NCI-H187 (cell line): ENCODE measurements at regions not wholly inside any gene's neighbourhood (a gene's known extent, or its start where the extent isn't known, plus 50 kb on each side); places are given as distances from the start of the nearest gene placed in this dataset.

ENCODE experiments used
- DNase-seq, 2 experiments: peaks; one replicate each; lab custom pipeline; 2025; lab: John Stamatoyannopoulos, UW

DNA sequence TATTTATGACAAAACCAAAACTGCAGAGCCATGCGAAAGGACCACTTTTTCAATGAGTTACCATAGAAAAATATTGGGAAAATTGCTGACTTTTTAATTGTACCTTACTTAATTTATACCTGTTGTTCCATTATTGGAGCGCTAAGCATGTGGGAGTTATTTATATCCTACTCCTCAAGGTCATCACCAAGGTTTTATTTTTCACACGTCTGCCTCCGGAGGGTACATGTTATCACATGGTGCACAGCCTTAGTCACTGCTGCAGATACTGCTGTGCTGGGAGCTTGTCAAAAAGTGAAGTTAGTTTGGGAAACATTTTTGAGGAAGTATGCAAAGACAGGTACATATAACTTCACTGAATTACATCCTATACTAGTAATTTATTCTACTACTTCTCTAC lies 1444.3 kb downstream of the AACS start:
- no peak for DNase-seq

DNA sequence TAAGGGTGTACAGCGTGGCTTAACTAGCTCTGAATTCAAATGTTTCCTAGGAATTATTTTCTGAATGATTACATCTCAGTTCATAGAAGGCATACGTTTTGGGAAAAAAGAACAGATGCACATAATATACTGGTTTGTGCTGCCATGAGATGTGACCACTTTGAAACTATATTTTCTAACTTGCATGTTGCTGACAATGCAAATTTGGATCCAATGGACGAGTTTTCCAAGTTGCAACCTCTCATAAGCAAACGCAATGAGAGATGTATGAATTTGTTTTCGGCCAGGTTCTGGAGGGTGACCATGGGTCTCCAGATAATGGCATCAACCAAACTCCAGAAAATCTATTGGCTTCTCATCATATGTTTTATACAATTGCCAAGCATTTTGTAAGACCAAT lies 1445.4 kb downstream of the AACS start:
- no peak for DNase-seq

DNA sequence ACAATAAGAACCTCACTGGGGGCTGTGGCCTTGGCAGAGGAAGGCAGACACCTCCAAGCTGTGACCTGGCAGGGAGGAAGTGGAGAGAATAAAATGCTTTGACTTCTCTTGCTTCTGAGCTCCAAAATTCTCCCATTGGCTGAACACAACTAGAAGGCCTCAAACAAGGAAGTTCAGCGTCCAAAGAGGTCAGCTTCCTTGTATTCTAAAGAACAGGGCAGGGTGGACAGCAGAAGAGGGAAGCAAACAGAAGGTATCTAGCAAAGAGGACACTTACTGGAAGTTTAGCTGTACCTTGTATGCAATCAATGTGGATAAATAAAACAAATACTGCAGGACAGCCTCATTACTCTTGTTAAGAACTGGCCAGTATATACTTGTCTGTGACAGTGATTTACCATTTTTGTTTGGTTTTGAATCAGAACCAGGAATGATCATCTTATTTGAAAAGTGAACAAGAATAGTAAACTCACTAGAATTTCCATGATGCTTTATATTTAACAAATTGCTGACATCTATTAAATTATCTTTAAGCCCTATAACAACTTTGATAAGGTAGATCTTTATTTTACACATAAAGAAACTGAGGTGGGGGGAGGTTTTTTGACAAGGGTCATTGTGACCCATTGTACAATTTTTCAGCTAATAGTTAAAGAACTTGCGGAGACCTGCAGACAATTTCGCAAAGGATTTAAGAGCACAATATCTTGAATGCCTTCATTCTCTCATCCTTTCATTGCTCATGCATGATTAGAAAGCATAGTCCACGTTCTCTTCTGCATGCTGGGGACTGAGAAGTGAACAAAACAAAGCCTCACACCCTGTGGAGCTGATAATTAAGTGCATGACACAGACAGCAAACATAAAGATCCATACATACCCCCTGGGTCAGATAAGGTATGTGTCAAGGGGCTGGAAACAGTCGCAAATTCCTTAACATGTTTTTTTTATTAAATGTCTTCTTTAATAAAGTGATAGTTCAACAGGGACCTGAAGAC lies 1448.0 kb downstream of the AACS start:
- DNase-seq, result no peak

DNA sequence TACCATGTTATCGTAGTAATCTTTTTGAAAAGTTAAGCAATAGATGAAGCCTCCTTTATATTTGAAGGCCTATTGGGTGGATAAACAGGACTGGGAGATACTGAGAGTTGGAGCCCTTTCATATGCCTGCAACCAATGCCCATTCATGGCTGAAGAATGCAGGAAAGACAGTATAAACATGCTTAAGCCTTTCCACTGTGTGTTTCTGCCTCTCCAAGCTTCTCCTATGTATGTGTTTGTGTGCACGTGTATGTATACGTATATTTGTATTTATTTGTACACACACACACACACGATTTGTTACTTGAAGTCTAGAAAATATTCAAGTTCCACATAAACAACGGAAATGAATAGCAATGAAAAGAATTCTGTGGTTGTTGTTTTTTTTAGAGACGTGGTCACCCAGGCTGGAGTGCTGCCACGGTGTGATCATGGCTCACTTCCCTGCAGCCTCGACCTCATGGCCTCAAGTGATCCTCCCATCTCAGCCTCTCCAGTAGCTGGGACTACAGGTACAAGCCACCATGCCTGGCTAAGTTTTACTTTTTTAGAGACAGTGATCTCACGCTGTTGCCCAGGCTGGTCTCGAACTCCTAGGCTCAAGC lies 1453.5 kb downstream of the AACS start:
- DNase-seq, result no peak

DNA sequence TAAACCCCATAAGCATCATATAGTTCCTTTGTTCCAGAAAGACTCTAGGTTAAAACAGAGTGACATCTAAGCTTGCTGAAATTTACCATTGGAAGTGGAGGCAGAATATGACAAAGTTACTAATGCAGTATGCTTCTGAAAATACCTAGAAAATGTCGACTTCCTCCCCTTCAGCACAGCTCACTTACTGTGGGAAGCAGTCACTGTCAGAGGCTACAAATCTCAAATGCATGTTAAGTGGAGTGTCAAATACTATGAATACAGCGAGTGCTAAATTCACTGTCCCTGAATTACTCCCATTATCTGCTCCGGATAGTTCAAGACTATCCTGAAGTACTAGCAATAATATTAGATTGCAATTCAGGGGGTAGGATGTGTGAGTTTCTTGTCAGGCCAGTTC lies 1454.6 kb downstream of the AACS start:
- no peak for DNase-seq

DNA sequence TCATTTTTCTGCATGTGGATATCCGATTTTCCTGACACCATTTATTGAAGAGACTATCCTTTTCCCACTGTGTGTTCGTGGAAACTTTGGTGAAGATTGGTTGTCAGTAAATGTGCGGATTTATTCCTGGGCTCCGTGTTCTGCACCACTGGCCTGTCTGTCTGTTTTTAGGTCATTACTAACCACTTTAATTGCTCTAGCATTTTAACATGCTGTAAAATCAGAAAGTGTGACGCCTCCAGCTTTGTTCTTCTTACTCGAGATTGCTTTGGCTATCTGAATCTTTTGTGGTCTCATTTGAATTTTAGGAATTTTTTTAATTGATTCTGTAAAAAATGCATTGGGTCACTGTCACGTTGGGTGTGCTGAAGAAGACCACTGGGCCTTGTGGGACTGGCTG lies 1458.7 kb downstream of the AACS start:
- DNase-seq, result no peak

DNA sequence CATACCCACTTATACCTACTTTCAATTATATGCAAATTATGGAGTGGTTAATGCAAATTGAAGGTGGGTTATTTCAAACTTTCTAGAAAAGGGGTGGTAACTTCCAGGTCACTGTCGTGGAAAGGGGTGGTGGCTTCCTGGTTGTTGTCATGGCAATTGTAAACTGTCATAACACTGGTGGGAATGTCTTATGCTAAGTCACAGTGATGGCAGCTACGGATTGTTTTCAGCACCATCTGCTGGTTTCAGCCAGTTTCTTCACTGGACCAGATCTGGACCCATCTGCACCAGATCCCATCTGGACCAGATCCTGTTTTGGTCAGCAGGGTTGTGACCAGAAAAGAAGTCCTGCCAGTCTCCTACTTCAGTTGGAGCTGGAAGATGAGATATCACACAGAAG lies 1469.3 kb downstream of the AACS start:
- DNase-seq, result no peak

DNA sequence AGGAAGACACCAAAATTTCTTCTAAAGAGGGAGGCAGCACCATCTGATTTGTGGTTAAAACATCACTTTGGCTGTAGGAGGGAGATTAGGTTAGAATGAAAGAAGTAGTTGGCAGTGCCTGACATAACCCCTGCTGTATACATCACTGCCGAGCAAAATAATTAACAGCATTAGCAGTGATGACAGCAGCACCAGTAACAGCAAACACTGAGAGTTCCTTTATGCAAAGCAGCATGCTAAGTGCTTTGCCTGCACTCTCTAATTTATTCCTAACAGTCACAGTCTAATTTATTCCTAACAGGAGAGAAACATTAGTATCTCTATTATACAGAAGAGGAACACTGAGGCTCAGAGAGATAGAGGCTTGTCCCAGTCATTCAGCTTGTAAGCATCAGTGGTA lies 1469.7 kb downstream of the AACS start:
- no peak for DNase-seq

DNA sequence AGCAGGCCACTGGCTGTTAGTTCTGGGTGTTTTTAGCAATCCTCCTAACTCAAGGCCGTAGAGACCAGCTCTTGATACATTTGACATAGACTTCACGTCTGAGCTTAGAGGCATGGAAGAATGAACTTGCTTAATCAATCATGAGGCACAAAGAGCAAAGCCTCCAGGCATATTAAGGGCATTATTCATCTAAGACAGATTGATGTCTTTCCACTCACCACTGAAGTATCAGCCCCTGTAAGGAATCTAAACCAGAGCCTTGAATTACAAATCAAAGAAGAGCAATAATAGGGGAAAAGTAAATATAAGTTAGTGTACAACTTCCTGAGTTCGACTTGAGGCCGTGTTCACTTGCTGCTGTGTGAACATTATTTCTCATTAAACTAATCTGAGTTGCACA lies 1470.7 kb downstream of the AACS start:
- no peak for DNase-seq

DNA sequence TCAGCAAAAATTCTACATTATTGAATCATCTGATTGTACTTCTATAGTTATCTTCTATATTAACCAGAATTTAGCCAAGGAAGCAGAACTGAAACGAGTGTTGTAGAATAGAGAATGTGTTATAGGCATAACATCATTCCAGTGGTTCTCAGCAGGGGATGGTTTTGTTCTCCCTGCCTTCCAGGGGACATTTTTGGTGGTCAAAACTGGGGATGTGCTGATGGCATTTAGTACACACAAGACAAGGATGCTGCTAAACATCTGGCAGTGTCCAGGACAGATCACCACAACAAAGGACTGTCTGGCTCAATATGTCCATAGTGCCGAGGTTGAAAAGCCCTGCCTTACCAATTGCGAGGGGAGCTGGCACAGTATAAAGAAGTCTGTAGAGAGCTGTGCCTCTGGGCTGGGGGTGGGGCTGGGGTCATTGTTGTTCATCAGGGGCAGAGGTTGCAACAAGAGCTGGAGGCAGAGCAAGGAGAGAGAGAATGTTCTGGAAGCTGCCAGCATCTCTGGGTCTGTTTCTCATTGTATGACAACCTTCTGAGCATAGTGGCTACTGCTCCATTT lies 1472.8 kb downstream of the AACS start:
- no peak for DNase-seq

DNA sequence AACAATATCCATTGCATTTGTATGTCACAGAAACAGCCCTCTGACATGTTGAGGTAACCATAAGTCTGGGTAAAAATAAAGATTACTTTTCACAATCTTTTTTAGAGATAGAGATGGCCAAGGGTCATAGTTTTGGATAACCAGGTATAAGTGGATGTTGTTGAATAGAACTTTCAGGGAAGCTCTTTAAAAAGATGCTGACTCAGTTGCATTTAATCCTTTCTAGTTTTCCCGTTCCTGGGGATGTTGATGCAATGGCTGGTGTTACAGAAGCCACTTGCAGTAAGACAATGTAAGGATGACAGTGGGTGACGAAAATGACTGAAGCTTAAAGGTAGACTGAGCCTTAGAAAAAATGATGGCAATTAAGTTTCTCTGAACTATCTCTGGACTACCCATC lies 1473.7 kb downstream of the AACS start:
- DNase-seq, result no peak

DNA sequence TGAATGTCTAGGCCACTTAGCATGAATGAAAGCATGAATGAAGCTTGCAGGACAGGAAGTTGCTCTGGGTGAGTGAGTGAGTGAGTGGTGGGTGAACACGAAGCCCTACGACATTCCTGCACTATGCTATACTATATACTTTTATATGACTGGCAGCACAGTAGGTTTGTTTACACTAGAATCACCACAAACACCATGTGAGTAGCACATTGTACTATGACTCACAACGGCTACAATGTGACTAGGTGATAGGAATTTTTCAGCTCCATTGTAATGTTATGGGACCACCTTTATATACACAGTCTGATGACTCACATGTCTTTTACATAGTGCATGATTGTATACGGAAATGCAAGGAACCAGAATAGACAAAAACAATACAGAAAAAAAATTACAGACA lies 1480.2 kb downstream of the AACS start:
- no peak for DNase-seq

DNA sequence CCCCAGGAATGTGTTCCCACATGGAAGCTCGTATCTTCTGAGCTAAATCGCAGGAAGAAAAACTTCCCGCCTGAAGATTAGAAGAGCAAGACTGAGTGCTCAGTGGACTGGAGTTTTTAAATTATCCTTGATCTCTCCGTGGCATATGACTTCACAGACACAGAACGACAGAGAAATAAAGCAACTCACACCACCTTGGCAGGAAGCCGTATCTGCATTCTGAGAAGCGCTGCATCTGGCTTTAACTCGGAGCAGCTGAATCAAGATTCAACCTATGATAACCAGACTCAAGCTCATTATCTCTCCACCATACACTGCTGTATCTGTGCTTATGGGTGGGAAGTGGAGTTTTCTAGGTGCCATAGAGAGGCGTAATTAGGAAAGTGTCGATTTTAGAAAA lies 1482.7 kb downstream of the AACS start:
- DNase-seq, result no peak

DNA sequence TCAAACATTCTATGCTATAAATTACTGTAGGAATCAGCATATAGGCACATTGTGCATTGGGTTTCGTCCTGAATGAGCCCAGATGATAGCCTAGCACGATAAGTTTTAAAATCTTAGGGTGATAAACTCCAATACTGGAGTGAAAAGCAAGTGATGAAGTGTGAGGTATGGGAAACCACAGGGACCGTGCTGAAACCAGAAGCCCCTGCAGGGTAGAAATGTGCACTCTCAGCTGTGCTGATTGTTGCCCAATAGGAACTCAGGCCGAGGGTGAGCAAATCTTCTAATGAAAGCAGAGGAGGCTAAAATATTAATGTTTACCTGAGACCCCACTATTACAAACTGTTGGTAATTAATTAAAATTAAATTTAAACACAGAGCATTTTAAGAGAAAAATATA lies 1486.6 kb downstream of the AACS start:
- no peak for DNase-seq

DNA sequence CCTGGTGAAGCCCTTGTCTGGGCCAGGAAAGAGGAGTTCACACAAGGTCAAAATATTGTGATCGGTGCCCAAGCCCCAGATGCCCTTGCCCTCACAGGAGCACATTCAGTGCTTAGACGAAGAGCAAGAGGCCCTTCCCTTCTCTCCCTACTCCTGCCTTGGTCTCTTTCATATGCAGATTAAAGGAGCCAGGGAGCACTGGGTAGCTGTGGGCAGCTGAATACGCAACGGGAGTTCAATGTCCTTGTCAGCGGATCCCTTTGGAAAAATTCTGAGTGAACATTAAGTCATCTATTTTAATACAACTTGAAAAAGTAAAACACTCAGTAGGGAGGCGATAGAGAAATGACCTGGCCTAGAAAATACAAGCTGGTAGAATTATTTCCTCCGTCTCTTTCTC lies 1489.4 kb downstream of the AACS start:
- DNase-seq, result no peak

DNA sequence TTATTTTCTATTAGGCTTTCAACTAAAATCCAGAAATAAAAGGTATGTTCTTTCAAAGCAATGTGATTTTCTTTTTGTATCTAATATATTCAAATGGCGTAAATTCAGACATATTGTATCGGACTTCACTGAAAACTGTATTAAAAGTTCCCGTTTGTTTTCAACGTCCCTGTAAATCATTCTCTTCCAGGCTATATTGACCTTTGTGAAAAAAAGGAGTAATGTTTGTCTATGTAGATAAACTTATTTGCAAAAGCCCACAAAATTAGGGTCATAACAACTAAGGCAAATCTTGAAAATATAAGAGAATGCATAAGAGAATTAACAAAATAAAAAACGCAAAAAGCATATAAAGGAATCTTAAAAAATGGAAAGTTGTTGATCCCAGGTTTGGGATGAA lies 1492.4 kb downstream of the AACS start:
- DNase-seq, result no peak

DNA sequence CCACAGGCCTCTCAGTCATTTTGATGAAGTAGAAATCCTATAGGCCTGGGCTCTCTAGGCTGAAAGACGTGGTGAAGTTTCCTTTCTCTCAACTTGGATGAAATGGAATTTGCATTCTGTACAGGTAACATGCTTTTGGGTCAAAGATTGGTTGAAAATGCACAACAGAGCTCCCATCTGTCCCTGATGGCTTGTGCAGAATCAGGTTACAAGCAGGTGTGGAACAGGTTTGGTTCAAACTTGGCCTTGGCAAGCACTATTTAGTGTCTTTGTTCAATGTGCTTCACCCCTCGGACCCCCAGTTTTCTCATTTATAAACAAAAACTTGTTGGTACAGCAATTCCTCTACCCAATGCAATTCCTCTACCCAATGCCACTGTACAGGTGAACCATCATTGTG lies 1493.0 kb downstream of the AACS start:
- DNase-seq, result no peak

DNA sequence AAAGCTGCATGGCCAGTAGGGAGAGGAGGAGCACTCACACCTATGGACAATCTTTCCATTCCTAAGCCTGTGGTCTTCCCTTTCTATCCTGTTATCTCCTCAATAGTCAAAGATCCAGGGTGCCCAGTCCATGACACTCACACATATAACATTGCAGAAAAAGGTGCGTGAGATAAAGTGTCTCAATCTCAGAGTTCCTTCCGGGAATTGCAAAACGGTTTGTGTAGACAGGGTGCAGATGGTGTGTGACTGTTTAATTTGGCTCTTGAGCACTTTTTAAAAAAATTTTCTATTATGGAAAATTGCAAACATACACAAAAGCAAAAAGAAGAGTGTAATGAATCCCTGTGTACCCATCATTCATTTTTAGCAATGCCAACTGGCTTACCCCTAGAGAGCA lies 1493.6 kb downstream of the AACS start:
- no peak for DNase-seq

DNA sequence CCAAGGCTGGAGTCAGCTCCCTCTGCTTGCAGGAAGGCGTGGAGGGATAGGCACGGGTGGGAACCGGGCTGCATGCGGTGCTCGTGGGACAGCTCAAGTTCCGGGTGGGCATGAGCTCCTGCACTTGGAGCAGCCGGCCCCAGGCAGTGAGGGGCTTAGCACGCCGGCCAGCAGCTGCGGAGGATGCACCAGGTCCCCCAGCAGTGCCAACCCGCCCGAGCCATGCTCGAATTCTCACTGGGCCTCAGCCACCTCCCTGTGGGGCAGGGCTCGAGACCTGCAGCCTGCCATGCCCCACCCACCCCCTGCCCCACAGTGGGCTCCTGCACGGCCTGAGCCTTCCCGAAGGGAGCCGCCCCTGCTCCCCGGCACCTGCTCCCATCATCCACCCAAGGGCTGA lies 1501.8 kb downstream of the AACS start:
- DNase-seq, result no peak

DNA sequence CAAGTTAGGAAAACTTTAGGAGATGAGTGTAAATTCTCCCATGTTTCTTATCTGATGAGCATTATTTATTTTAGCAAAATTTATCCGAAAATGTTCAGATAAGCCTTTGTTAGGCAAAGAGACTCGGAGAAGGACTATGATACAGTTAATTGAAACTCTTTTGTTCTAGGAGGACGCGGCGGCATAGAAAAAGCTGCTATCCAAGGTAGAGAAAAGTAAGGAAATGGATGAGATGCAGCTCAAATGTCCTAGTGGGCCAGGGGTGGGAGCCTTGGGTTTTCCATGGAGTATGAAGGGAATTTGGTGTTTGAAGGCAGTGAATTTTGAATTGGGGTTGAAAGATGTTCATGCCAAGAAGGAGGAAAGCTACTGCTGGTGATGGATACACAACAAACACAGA lies 1504.5 kb downstream of the AACS start:
- no peak for DNase-seq

DNA sequence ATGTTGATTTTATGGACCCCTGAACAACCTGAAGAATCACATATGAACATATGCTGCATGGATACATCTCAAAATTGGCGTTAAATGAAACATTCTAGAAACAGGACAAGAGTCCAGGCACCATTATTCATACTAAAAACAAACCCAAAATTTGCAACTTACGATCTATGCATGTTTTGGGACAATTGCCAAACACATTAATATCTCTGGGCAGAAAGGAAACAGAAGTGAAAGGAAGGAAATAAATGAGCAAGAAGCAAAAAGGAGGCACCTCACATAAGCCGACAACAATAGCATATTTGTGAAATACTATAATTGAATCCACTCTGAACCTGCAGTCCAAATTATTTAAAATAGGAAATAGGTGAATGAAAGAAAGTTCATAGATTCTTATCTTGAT lies 1505.3 kb downstream of the AACS start:
- DNase-seq, result no peak

DNA sequence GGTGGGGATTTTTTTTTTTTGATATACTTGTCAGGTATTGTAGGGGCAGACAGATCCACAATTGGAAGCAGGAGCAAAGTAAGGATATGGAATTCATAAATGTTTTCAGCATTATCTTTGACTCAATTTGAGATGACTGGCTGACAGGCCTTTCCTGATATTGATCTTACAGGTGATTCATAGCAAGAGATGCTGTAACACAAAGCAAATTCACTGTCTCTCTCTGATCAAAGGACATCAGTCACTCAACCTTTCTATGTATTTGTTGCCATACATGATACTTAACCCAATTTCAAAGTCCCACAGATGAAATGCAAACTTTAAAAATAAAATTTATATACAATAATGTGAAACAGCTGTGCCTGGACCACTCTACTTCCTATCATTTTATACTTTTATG lies 1506.9 kb downstream of the AACS start:
- DNase-seq, result no peak

DNA sequence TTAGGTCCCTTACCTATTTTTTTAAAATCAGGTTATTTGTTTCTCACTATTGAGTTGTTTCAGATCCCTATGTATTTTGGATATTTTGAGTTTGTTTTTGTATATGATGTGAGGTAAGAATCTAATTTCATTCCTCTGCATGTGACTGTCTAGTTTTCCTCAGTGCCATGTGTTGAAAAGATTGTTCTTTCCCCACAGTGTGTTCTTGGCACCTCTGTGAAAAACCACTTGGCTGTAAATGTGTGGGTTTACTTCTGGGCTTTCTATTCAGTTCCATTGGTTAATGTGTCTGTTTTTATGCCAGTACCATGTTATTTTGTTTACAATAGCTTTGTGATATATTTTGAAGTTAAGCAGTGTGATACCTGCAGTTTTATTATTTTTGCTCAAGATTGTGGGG lies 1516.4 kb downstream of the AACS start:
- no peak for DNase-seq
